ENCODE measurements at regions not wholly inside any gene's neighbourhood (a gene's known extent, or its start where the extent isn't known, plus 50 kb on each side); places are given as distances from the start of the nearest gene placed in this dataset.

DNA sequence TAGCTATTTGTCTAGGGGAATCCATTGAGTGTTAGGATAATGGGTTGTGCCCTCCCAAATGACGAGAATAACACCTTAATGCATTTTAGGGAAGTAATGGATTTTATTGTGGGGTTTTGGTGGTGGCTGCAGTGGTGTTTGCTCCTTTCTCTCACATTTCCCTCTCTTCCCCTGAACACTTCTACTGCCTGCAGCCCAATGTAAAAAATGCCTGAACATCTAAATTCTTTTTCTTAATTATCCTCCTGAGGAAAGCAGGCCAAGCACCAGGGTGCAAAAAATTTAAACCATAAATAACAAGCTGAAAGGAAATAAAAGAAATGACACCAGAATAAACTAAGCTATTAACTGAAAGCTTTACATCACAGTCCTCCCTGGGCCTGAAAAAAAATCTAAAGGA, 57.3 kb upstream of the PCDH8 start:
- H3K79me1 ChIP-seq (ENCODE audit: low read length): no peaks in the 10 kb centered on the region

DNA sequence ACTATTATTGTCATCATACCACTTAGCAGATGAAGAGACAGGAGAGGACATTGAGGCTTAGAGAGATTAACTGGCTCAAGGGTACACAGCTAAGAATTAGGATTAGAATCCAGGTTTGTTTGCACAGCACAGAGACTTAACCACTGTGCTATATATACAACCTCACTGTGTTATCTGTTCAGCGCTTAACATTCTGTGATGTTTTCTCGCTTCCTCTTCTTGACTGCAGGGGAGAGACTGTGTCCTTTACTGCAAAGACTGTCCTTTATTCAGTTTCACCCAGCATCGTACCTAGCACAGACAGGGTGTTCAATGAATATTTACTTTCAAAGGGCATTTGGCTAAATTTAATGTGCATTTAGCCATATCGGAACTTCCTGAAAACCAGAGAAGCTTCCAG, 54.9 kb upstream of the PCDH8 start:
- WGBS (ENCODE audit: extremely low coverage, insufficient coverage, low lambda C conversion rate): no CpG with 5 or more reads among the region's 4 CpGs
- H3K79me1 ChIP-seq (ENCODE audit: low read length): no peaks in the 10 kb centered on the region

More for the DNA sequence above, 57.3 kb upstream of the PCDH8 start:
- no peak overlapping the region for H3K9ac ChIP-seq (ENCODE audit: low read length)
- no peak overlapping the region for H2AK5ac ChIP-seq (ENCODE audit: low read length)
- H2BK120ac ChIP-seq (ENCODE audit: low read depth, low read length): no peak overlapping the region
- no peak overlapping the region for H3K56ac ChIP-seq (ENCODE audit: low read length)
- no peak overlapping the region for H3K18ac ChIP-seq (ENCODE audit: low read length)
- no peaks in the 10 kb centered on the region for H3K79me2 ChIP-seq (ENCODE audit: control insufficient read depth, insufficient read depth, low read length)
- H3K36me3 ChIP-seq (ENCODE audit: control insufficient read depth, insufficient read depth, low read length): no peaks in the 10 kb centered on the region
- H3K4me1 ChIP-seq (ENCODE audit: control insufficient read depth, low read depth, low read length): peaks cover 8% of the 10 kb centered on the region
- H3K4me3 ChIP-seq (ENCODE audit: low read length): no peak overlapping the region
- no peak overlapping the region for H2BK5ac ChIP-seq (ENCODE audit: low read length)
- DNase-seq: no peak
- H3K27me3 ChIP-seq (ENCODE audit: insufficient read depth, low read length, poor library complexity): no peaks in the 10 kb centered on the region
- no peak overlapping the region for H4K5ac ChIP-seq (ENCODE audit: low read length)
- H4K8ac ChIP-seq (ENCODE audit: low read depth, low read length): no peak overlapping the region
- no CpG with 5 or more reads among the region's 1 CpG for WGBS (ENCODE audit: extremely low coverage, insufficient coverage, low lambda C conversion rate)
- no peak overlapping the region for H2BK15ac ChIP-seq (replicated peaks; ENCODE audit: low read depth)
- H3K23ac ChIP-seq (ENCODE audit: low read length): no peak overlapping the region
- H3K4ac ChIP-seq (ENCODE audit: low read depth, low read length): no peak overlapping the region
- H3K27ac ChIP-seq (ENCODE audit: low read depth, low read length): no peak overlapping the region
- no peak overlapping the region for H3K4me2 ChIP-seq (ENCODE audit: low read length)

GRCh38 chr13:52899206-52899605, 50.8 kb upstream of the PCDH8 start:
- Histone ChIP-seq H2BK15ac (replicated peaks; ENCODE audit: low read depth) (no peak overlapping the region), H3K79me1 (ENCODE audit: low read length) (no peaks in the 10 kb centered on the region), H3K4me2 (ENCODE audit: low read length) (no peak overlapping the region), H3K4me3 (ENCODE audit: low read length) (no peak overlapping the region), H3K79me2 (ENCODE audit: control insufficient read depth, insufficient read depth, low read length) (no peaks in the 10 kb centered on the region), H3K9ac (ENCODE audit: low read length) (no peak overlapping the region), H4K8ac (ENCODE audit: low read depth, low read length) (no peak overlapping the region), H2BK120ac (ENCODE audit: low read depth, low read length) (no peak overlapping the region), H3K36me3 (ENCODE audit: control insufficient read depth, insufficient read depth, low read length) (no peaks in the 10 kb centered on the region), H4K5ac (ENCODE audit: low read length) (no peak overlapping the region), H3K27me3 (ENCODE audit: insufficient read depth, low read length, poor library complexity) (no peaks in the 10 kb centered on the region), H3K27ac (ENCODE audit: low read depth, low read length) (no peak overlapping the region), H3K4me1 (ENCODE audit: control insufficient read depth, low read depth, low read length) (peaks cover 2% of the 10 kb centered on the region), H2BK5ac (ENCODE audit: low read length) (no peak overlapping the region), H3K56ac (ENCODE audit: low read length) (no peak overlapping the region), H2AK5ac (ENCODE audit: low read length) (no peak overlapping the region), H3K4ac (ENCODE audit: low read depth, low read length) (no peak overlapping the region), H3K18ac (ENCODE audit: low read length) (no peak overlapping the region), H3K23ac (ENCODE audit: low read length) (no peak overlapping the region)
- WGBS (ENCODE audit: extremely low coverage, insufficient coverage, low lambda C conversion rate): no CpG with 5 or more reads among the region's 5 CpGs
- no peak for DNase-seq

More for the DNA sequence above, 54.9 kb upstream of the PCDH8 start:
- H3K4me1 ChIP-seq (ENCODE audit: control insufficient read depth, low read depth, low read length): peaks cover 8% of the 10 kb centered on the region
- H4K5ac ChIP-seq (ENCODE audit: low read length): no peak overlapping the region
- H3K79me2 ChIP-seq (ENCODE audit: control insufficient read depth, insufficient read depth, low read length): no peaks in the 10 kb centered on the region
- no peaks in the 10 kb centered on the region for H3K27me3 ChIP-seq (ENCODE audit: insufficient read depth, low read length, poor library complexity)
- no peak overlapping the region for H2BK5ac ChIP-seq (ENCODE audit: low read length)
- no peak overlapping the region for H2BK120ac ChIP-seq (ENCODE audit: low read depth, low read length)
- no peak overlapping the region for H4K8ac ChIP-seq (ENCODE audit: low read depth, low read length)
- no peak overlapping the region for H2BK15ac ChIP-seq (replicated peaks; ENCODE audit: low read depth)
- H3K36me3 ChIP-seq (ENCODE audit: control insufficient read depth, insufficient read depth, low read length): no peaks in the 10 kb centered on the region
- H3K23ac ChIP-seq (ENCODE audit: low read length): no peak overlapping the region
- H3K27ac ChIP-seq (ENCODE audit: low read depth, low read length): no peak overlapping the region
- DNase-seq: no peak
- no peak overlapping the region for H3K18ac ChIP-seq (ENCODE audit: low read length)
- H2AK5ac ChIP-seq (ENCODE audit: low read length): no peak overlapping the region
- H3K4me3 ChIP-seq (ENCODE audit: low read length): no peak overlapping the region
- no peak overlapping the region for H3K4me2 ChIP-seq (ENCODE audit: low read length)
- H3K56ac ChIP-seq (ENCODE audit: low read length): no peak overlapping the region
- H3K4ac ChIP-seq (ENCODE audit: low read depth, low read length): no peak overlapping the region
- H3K9ac ChIP-seq (ENCODE audit: low read length): no peak overlapping the region
